AG04450 (cell line): ENCODE measurements at regions not wholly inside any gene's neighbourhood (a gene's known extent, or its start where the extent isn't known, plus 50 kb on each side); places are given as distances from the start of the nearest gene placed in this dataset.

Experiments
- CTCF ChIA-PET: fragments of 300-600, 350-600 bp; formaldehyde crosslinking; extraction: SDS; loops from one replicate; lab custom pipeline; 2022; ENCODE audit warnings: antibody characterized with exemption, inconsistent platforms; lab: Charles Lee
- POLR2A ChIA-PET: fragments of 350-600 bp; formaldehyde crosslinking; extraction: SDS; loops from one replicate; lab custom pipeline; 2021; ENCODE audit warnings: antibody characterized with exemption, inconsistent platforms; lab: Yijun Ruan, JAX
- DNase-seq: peaks from one replicate; pipeline ENCODE4 v3.0.0-alpha.2; 2011; ENCODE audit warnings: low read depth, low spot score
- H3K27ac ChIP-seq: one replicate; pipeline ENCODE4 v1.5.1; 2012; ENCODE audit warnings: low read depth, low read length, control low read depth
- H3K27me3 ChIP-seq: one replicate; pipeline ENCODE4 v1.6.0; 2012; ENCODE audit warnings: low read length; ENCODE audit not compliant: control insufficient read depth, insufficient read depth
- H3K4me3 ChIP-seq: 2 replicates; pipeline ENCODE4 v1.5.1; 2011; ENCODE audit warnings: mild to moderate bottlenecking, low read depth, low read length, control low read depth
- H3K9me3 ChIP-seq: 2 replicates; pipeline ENCODE4 v1.5.1; 2012; ENCODE audit warnings: low read length; ENCODE audit not compliant: control insufficient read depth, insufficient read depth
- CTCF ChIP-seq: IDR thresholded peaks from 2 replicates; pipeline ENCODE4 v1.5.1; 2011; ENCODE audit warnings: low read depth, low read length, control low read depth, inconsistent platforms

DNA sequence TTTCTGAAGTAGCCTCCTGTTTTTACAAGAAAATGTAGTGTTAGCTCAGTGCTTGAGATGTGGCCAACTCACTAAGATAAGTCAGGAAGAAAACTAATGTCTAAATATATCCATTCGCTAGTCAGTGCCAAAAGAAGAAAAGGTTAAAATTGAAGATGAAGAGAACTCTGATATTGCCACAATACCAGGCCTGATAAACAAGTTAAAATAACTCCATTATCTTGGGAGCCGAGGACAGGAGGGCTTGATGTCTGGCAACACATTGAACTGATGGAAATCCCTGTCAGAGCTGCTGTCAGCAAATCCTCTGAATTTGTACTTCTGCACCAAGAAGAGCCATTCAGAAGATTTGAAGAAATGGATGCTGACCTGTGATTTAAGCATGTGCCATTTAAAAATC lies 103.4 kb downstream of the LRRC70 start:
- no peaks in the 10 kb centered on the region; the same call in 1 of the 2 replicates for H3K9me3 ChIP-seq
- no peak for DNase-seq
- H3K27ac ChIP-seq = no peak overlapping the region
- ChIA-PET POLR2A (no interaction called here), CTCF (no interaction called here)
- H3K27me3 ChIP-seq = no peaks in the 10 kb centered on the region
- no peak for TF ChIP-seq CTCF
- no peak overlapping the region for H3K4me3 ChIP-seq

GRCh38 chr5:62681117-62681850 lies 102.7 kb downstream of the LRRC70 start:
- ChIA-PET POLR2A (no interaction called here), CTCF (no interaction called here)
- no peak for DNase-seq
- Histone ChIP-seq H3K27me3 (no peaks in the 10 kb centered on the region), H3K9me3 (no peaks in the 10 kb centered on the region; the same call in 1 of the 2 replicates), H3K4me3 (no peak overlapping the region), H3K27ac (no peak overlapping the region)
- no peak for TF ChIP-seq CTCF

DNA sequence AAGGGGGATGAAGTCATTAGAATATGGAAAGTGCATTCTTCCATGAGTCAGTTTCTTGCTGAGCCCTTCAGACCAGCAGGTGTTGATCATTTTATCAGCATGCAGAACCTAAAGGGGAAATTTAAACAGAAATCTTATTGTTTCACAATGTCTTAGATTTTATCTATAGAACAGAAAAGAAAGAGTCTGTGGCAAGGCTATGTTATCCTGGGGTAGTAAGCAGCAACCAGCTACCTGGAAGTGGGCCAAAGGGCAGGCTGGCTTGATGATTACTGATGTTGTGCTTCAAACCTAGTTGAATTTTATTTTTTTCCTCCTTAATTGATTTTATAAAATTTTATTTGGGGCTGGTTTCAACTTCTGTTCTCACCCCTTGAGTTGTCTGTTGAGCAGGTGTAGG lies 101.5 kb downstream of the LRRC70 start:
- Histone ChIP-seq H3K4me3 (no peak overlapping the region), H3K27me3 (no peaks in the 10 kb centered on the region), H3K27ac (no peak overlapping the region), H3K9me3 (no peaks in the 10 kb centered on the region; the same call in 1 of the 2 replicates)
- POLR2A ChIA-PET = no interaction called here
- TF ChIP-seq CTCF = no peak
- no peak for DNase-seq
- CTCF ChIA-PET = no interaction called here
